ENCODE measurements at regions not wholly inside any gene's neighbourhood (a gene's known extent, or its start where the extent isn't known, plus 50 kb on each side); places are given as distances from the start of the nearest gene placed in this dataset.

DNA sequence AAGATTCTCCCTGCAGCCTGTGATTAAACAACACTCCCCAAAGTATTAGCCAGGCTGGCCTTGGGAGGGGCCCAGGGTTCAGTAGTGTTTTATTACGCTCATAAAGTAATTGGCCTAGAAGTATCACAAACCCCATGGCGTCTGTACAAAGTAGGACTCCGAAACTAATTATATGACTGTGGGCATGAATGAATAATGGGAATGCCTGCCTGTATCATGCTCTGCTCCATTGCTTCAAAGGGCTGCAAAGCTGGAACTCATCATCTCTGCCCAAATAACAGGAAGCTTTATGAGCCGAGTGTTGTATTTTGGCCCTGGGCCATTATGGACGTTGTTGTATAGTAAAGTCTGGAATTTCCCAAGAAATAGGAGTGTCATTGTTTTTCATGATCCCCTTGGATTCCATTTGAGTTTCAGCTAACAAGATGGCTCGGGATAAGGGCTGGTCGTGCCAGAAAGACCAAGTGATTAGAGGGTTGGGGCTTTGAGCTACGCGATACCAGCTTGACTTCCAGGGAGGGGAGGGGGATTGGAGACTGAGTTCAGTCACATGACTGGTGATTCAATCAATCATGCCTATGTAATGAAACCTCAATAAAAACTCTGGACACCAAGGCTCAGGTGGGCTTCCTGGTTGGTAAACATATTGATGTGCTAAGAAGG lies 65.3 kb upstream of the NPTX2 start:
- Histone ChIP-seq H2AFZ (ENCODE audit: low read depth, low read length) (no peak overlapping the region), H3K27ac (ENCODE audit: low read length) (no peak overlapping the region), H3K9ac (ENCODE audit: low read length) (no peak overlapping the region), H3K9me2 (ENCODE audit: insufficient read depth, low read length) (no peaks in the 10 kb centered on the region), H3K4me3 (ENCODE audit: low read length) (no peak overlapping the region), H3F3A (ENCODE audit: insufficient read depth, low read length, poor library complexity, severe bottlenecking) (no peaks in the 10 kb centered on the region), H3K79me2 (replicated peaks; ENCODE audit: insufficient read depth, low read length) (no peaks in the 10 kb centered on the region), H4K20me1 (ENCODE audit: insufficient read depth) (no peaks in the 10 kb centered on the region), H3K27me3 (ENCODE audit: insufficient read depth, low read depth, low read length) (no peaks in the 10 kb centered on the region), H3K9me3 (ENCODE audit: low read length) (no peaks in the 10 kb centered on the region), H3K4me2 (ENCODE audit: low read length) (no peak overlapping the region), H3K36me3 (ENCODE audit: insufficient read depth, low read length) (no peaks in the 10 kb centered on the region)
- no peak for TF ChIP-seq POLR2AphosphoS5 (IDR thresholded peaks at IDR 0.05)
- TF ChIP-seq TAF1 (IDR thresholded peaks at IDR 0.05; ENCODE audit: low read depth), result no peak
- TF ChIP-seq, protein P1, sequence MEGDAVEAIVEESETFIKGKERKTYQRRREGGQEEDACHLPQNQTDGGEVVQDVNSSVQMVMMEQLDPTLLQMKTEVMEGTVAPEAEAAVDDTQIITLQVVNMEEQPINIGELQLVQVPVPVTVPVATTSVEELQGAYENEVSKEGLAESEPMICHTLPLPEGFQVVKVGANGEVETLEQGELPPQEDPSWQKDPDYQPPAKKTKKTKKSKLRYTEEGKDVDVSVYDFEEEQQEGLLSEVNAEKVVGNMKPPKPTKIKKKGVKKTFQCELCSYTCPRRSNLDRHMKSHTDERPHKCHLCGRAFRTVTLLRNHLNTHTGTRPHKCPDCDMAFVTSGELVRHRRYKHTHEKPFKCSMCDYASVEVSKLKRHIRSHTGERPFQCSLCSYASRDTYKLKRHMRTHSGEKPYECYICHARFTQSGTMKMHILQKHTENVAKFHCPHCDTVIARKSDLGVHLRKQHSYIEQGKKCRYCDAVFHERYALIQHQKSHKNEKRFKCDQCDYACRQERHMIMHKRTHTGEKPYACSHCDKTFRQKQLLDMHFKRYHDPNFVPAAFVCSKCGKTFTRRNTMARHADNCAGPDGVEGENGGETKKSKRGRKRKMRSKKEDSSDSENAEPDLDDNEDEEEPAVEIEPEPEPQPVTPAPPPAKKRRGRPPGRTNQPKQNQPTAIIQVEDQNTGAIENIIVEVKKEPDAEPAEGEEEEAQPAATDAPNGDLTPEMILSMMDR (IDR thresholded peaks at IDR 0.05; ENCODE audit: poor library complexity, severe bottlenecking), result no peak
- TF ChIP-seq RAD21 (conservative IDR thresholded peaks at IDR 0.05), result no peak
- TF ChIP-seq SMC3 (conservative IDR thresholded peaks at IDR 0.05; ENCODE audit: poor library complexity), result no peak
- no peak for TF ChIP-seq EP300 (conservative IDR thresholded peaks at IDR 0.05; ENCODE audit: poor library complexity, severe bottlenecking)
- TF ChIP-seq MXI1 (conservative IDR thresholded peaks at IDR 0.05; ENCODE audit: poor library complexity, severe bottlenecking), result no peak
- TF ChIP-seq EZH2 (IDR thresholded peaks at IDR 0.05; ENCODE audit: borderline replicate concordance, insufficient read depth, low read length, poor library complexity, severe bottlenecking), result no peak
- TF ChIP-seq, protein P2, sequence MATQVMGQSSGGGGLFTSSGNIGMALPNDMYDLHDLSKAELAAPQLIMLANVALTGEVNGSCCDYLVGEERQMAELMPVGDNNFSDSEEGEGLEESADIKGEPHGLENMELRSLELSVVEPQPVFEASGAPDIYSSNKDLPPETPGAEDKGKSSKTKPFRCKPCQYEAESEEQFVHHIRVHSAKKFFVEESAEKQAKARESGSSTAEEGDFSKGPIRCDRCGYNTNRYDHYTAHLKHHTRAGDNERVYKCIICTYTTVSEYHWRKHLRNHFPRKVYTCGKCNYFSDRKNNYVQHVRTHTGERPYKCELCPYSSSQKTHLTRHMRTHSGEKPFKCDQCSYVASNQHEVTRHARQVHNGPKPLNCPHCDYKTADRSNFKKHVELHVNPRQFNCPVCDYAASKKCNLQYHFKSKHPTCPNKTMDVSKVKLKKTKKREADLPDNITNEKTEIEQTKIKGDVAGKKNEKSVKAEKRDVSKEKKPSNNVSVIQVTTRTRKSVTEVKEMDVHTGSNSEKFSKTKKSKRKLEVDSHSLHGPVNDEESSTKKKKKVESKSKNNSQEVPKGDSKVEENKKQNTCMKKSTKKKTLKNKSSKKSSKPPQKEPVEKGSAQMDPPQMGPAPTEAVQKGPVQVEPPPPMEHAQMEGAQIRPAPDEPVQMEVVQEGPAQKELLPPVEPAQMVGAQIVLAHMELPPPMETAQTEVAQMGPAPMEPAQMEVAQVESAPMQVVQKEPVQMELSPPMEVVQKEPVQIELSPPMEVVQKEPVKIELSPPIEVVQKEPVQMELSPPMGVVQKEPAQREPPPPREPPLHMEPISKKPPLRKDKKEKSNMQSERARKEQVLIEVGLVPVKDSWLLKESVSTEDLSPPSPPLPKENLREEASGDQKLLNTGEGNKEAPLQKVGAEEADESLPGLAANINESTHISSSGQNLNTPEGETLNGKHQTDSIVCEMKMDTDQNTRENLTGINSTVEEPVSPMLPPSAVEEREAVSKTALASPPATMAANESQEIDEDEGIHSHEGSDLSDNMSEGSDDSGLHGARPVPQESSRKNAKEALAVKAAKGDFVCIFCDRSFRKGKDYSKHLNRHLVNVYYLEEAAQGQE (IDR thresholded peaks at IDR 0.05; ENCODE audit: borderline replicate concordance), result no peak

DNA sequence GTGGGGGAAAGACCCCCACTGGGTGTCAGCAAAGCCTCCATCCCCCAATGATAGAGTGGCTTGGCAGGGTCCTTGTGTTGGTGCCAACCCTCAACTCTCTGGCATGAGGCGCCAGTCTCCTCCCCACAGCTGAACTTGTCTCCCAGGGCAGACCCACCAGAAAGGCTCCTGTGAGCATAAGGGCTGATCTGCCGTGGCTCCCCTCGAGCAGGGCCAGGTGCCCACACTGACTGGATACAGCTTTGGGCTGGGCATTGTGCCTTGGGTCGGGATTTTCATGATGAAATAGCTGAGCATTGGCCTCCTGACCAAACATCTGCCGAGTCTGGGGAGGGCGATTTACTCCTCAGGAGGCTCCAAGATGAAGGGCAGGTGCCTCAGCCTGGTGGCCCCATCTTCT lies 68.1 kb upstream of the NPTX2 start:
- Histone ChIP-seq H3K4me3 (ENCODE audit: low read length) (no peak overlapping the region), H3K79me2 (replicated peaks; ENCODE audit: insufficient read depth, low read length) (no peaks in the 10 kb centered on the region), H3K4me2 (ENCODE audit: low read length) (no peak overlapping the region), H3K9me3 (ENCODE audit: low read length) (no peaks in the 10 kb centered on the region), H3K27ac (ENCODE audit: low read length) (no peak overlapping the region), H3K36me3 (ENCODE audit: insufficient read depth, low read length) (no peaks in the 10 kb centered on the region), H4K20me1 (ENCODE audit: insufficient read depth) (no peaks in the 10 kb centered on the region), H3K9ac (ENCODE audit: low read length) (no peak overlapping the region), H3F3A (ENCODE audit: insufficient read depth, low read length, poor library complexity, severe bottlenecking) (no peaks in the 10 kb centered on the region), H3K27me3 (ENCODE audit: insufficient read depth, low read depth, low read length) (no peaks in the 10 kb centered on the region), H3K9me2 (ENCODE audit: insufficient read depth, low read length) (no peaks in the 10 kb centered on the region), H2AFZ (ENCODE audit: low read depth, low read length) (no peak overlapping the region)
- TF ChIP-seq RAD21 (conservative IDR thresholded peaks at IDR 0.05) (no peak), TAF1 (IDR thresholded peaks at IDR 0.05; ENCODE audit: low read depth) (no peak), SMC3 (conservative IDR thresholded peaks at IDR 0.05; ENCODE audit: poor library complexity) (no peak), MXI1 (conservative IDR thresholded peaks at IDR 0.05; ENCODE audit: poor library complexity, severe bottlenecking) (no peak), POLR2AphosphoS5 (IDR thresholded peaks at IDR 0.05) (no peak), EP300 (conservative IDR thresholded peaks at IDR 0.05; ENCODE audit: poor library complexity, severe bottlenecking) (no peak), EZH2 (IDR thresholded peaks at IDR 0.05; ENCODE audit: borderline replicate concordance, insufficient read depth, low read length, poor library complexity, severe bottlenecking) (no peak)
- TF ChIP-seq, protein P1 (IDR thresholded peaks at IDR 0.05; ENCODE audit: poor library complexity, severe bottlenecking), result no peak
- TF ChIP-seq, protein P2 (IDR thresholded peaks at IDR 0.05; ENCODE audit: borderline replicate concordance), result no peak
